Sigmoid colon (tissue), 6 donors: ENCODE measurements at regions not wholly inside any gene's neighbourhood (a gene's known extent, or its start where the extent isn't known, plus 50 kb on each side); places are given as distances from the start of the nearest gene placed in this dataset.
"Not testable (repeated sequence)": the region's sequence is repeated elsewhere in the genome, so short reads cannot be mapped to it uniquely, and the experiment has no call there.

Experiments
- DNase-seq: peaks from one replicate; pipeline ENCODE4 v3.0.0-alpha.2; 2019
- H3K27ac ChIP-seq, 4 donors: fragments of 200-600 bp; sonication (generic); one replicate each; pipeline ENCODE4 v1.5.1; 2016 to 2019; ENCODE audit warnings: mild to moderate bottlenecking in 1 of 4
- H3K27me3 ChIP-seq, 3 donors: fragments of 200-600 bp; sonication (generic); one replicate each; pipeline ENCODE4 v1.5.1; 2019; ENCODE audit warnings: mild to moderate bottlenecking in 1 of 3
- H3K36me3 ChIP-seq, 4 donors: fragments of 200-600 bp; sonication (generic); one replicate each; pipeline ENCODE4 v1.5.1; 2016 to 2019
- H3K4me1 ChIP-seq, 4 donors: fragments of 200-600 bp; sonication (generic); one replicate each; pipeline ENCODE4 v1.5.1; 2017 to 2019
- H3K4me3 ChIP-seq, 4 donors: fragments of 200-600 bp; sonication (generic); one replicate each; pipeline ENCODE4 v1.5.1; 2017 to 2019; ENCODE audit warnings: mild to moderate bottlenecking in 2 of 4, moderate library complexity in 1 of 4
- H3K9me3 ChIP-seq, 4 donors: fragments of 200-600 bp in 3 of 4; sonication (generic) in 3 of 4; one replicate each; pipeline versions ENCODE4 v1.5.1 to v1.6.1; 2013 to 2019
- CTCF ChIP-seq, 4 experiments: fragments of 450-650 bp in 3 of 4; fragments of 200-600 bp in 1 of 4; IDR thresholded peaks; one replicate each; pipeline ENCODE4 v1.5.1; 2016 to 2019; ENCODE audit warnings: antibody characterized with exemption in 4 of 4, mild to moderate bottlenecking in 3 of 4, moderate library complexity in 2 of 4
- EP300 ChIP-seq, 4 donors: sonication (generic); formaldehyde crosslinking; IDR thresholded peaks; one replicate each; pipeline ENCODE4 v1.6.1; 2017; ENCODE audit warnings: antibody characterized with exemption in 4 of 4
- POLR2A ChIP-seq, 2 donors: fragments of 450-650 bp; IDR thresholded peaks; one replicate each; pipeline ENCODE4 v1.6.1; 2016; ENCODE audit warnings: antibody characterized with exemption in 2 of 2, mild to moderate bottlenecking in 2 of 2, moderate library complexity in 2 of 2
- POLR2AphosphoS5 ChIP-seq, 4 donors: sonication (generic); formaldehyde crosslinking; IDR thresholded peaks; one replicate each; pipeline ENCODE4 v1.6.1; 2017; ENCODE audit warnings: antibody characterized with exemption in 4 of 4
- WGBS, 2 donors: extraction: QIAGEN DNeasy Blood & Tissue Kit; methylation state at CpG; one replicate each; pipeline ENCODE4 v1.1.7; 2013; 5-methylcytosine and 5-hydroxymethylcytosine counted together
- intact Hi-C: fragments of 100-400 bp; cut with DNase I; formaldehyde crosslinking; loops from one replicate; pipeline ENCODE4 v1.15.1; 2023
- donor health status: healthy with polysubstance abuse.
- donor health status: healthy.

GRCh38 chr4:27973056-27973455 lies 1112.4 kb downstream of the STIM2 start:
- Histone ChIP-seq H3K27me3 (no peaks in the 10 kb centered on the region), H3K36me3 (no peaks in the 10 kb centered on the region), H3K27ac (no peak overlapping the region), H3K4me1 (no peaks in the 10 kb centered on the region), H3K9me3 (no peaks in the 10 kb centered on the region), H3K4me3 (no peak overlapping the region)
- intact Hi-C loops = no loop called here
- 13 to 31% methylated on average over 1 of the region's 1 CpG for WGBS, 2 donors
- no peak for TF ChIP-seq POLR2A (IDR thresholded peaks at IDR 0.05)
- TF ChIP-seq EP300 (IDR thresholded peaks at IDR 0.05) = no peak
- no peak for TF ChIP-seq CTCF (IDR thresholded peaks at IDR 0.05)
- TF ChIP-seq POLR2AphosphoS5 (IDR thresholded peaks at IDR 0.05) = no peak
- DNase-seq = no peak

- H3K4me1 ChIP-seq = no peaks in the 10 kb centered on the region
- WGBS, 2 donors = 45 to 75% methylated on average over 1 of the region's 1 CpG
Measured at GRCh38 chr4:27973700-27974099, 1113.1 kb downstream of the STIM2 start.

GRCh38 chr4:27974339-27974738 lies 1113.7 kb downstream of the STIM2 start:
- 46 to 80% methylated on average over 2 of the region's 2 CpGs for WGBS, 2 donors
- Histone ChIP-seq H3K27ac (no peak overlapping the region), H3K9me3 (no peaks in the 10 kb centered on the region), H3K36me3 (no peaks in the 10 kb centered on the region), H3K4me1 (no peaks in the 10 kb centered on the region), H3K4me3 (no peak overlapping the region), H3K27me3 (no peaks in the 10 kb centered on the region)
- TF ChIP-seq POLR2A (IDR thresholded peaks at IDR 0.05) (no peak), CTCF (IDR thresholded peaks at IDR 0.05) (no peak), EP300 (IDR thresholded peaks at IDR 0.05) (no peak), POLR2AphosphoS5 (IDR thresholded peaks at IDR 0.05) (no peak)
- DNase-seq = no peak
- intact Hi-C loops = no loop called here

More at GRCh38 chr4:27973700-27974099, 1113.1 kb downstream of the STIM2 start:
- intact Hi-C loops = no loop called here
- Histone ChIP-seq H3K9me3 (no peaks in the 10 kb centered on the region), H3K27ac (no peak overlapping the region), H3K27me3 (no peaks in the 10 kb centered on the region), H3K4me3 (no peak overlapping the region), H3K36me3 (no peaks in the 10 kb centered on the region)
- no peak for TF ChIP-seq POLR2A (IDR thresholded peaks at IDR 0.05)
- no peak for TF ChIP-seq CTCF (IDR thresholded peaks at IDR 0.05)
- TF ChIP-seq EP300 (IDR thresholded peaks at IDR 0.05) = no peak
- no peak for TF ChIP-seq POLR2AphosphoS5 (IDR thresholded peaks at IDR 0.05)
- no peak for DNase-seq

GRCh38 chr4:27974881-27975280 lies 1114.2 kb downstream of the STIM2 start:
- H3K36me3 ChIP-seq, H3K27ac ChIP-seq, DNase-seq, intact Hi-C loops, H3K27me3 ChIP-seq, H3K9me3 ChIP-seq, H3K4me1 ChIP-seq, H3K4me3 ChIP-seq: not testable (repeated sequence)
- 66 to 81% methylated on average over 3 of the region's 3 CpGs for WGBS, 2 donors

GRCh38 chr4:27978427-27979109 lies 1117.9 kb downstream of the STIM2 start:
- WGBS, 2 donors = 89 to 92% methylated on average over 17 to 19 of the region's 22 CpGs
- DNase-seq, H3K36me3 ChIP-seq, H3K27ac ChIP-seq, H3K9me3 ChIP-seq, H3K27me3 ChIP-seq, H3K4me1 ChIP-seq, H3K4me3 ChIP-seq, intact Hi-C loops: not testable (repeated sequence)

- DNase-seq = no peak
- H3K4me3 ChIP-seq = no peak overlapping the region
- no peaks in the 10 kb centered on the region for H3K27me3 ChIP-seq
- H3K27ac ChIP-seq = no peak overlapping the region
- intact Hi-C loops = no loop called here
- H3K36me3 ChIP-seq = no peaks in the 10 kb centered on the region
- H3K4me1 ChIP-seq = no peaks in the 10 kb centered on the region
- 75 to 90% methylated on average over 4 of the region's 4 CpGs for WGBS, 2 donors
- no peaks in the 10 kb centered on the region for H3K9me3 ChIP-seq
- TF ChIP-seq POLR2A (IDR thresholded peaks at IDR 0.05) = no peak
- TF ChIP-seq EP300 (IDR thresholded peaks at IDR 0.05) = no peak
Measured at GRCh38 chr4:27985522-27985921, 1124.9 kb downstream of the STIM2 start.
